ENCODE measurements at regions not wholly inside any gene's neighbourhood (a gene's known extent, or its start where the extent isn't known, plus 50 kb on each side); places are given as distances from the start of the nearest gene placed in this dataset.

- Histone ChIP-seq H3K9ac (ENCODE audit: low read length) (no peak overlapping the region), H3K27me3 (ENCODE audit: control insufficient read depth, insufficient read depth, low read length) (no peaks in the 10 kb centered on the region), H3K4me3 (ENCODE audit: low read length) (no peak overlapping the region), H3K4me1 (ENCODE audit: control insufficient read depth, insufficient read depth, low read length) (peaks cover 4% of the 10 kb centered on the region), H3K27ac (ENCODE audit: low read depth, low read length) (no peak overlapping the region), H3K36me3 (ENCODE audit: control insufficient read depth, insufficient read depth, low read length) (no peaks in the 10 kb centered on the region)
Observed at GRCh38 chr2:226217191-226217590, 582.4 kb downstream of the IRS1 start.

- H3K4me1 ChIP-seq (ENCODE audit: control insufficient read depth, insufficient read depth, low read length), result peaks cover 6% of the 10 kb centered on the region
- H3K36me3 ChIP-seq (ENCODE audit: control insufficient read depth, insufficient read depth, low read length), result no peaks in the 10 kb centered on the region
- H3K27me3 ChIP-seq (ENCODE audit: control insufficient read depth, insufficient read depth, low read length), result no peaks in the 10 kb centered on the region
- no peak overlapping the region for H3K9ac ChIP-seq (ENCODE audit: low read length)
- H3K4me3 ChIP-seq (ENCODE audit: low read length), result no peak overlapping the region
- no peak overlapping the region for H3K27ac ChIP-seq (ENCODE audit: low read depth, low read length)
Observed at GRCh38 chr2:226216575-226216974, 583.0 kb downstream of the IRS1 start.

GRCh38 chr2:226215902-226216503 lies 583.6 kb downstream of the IRS1 start:
- Histone ChIP-seq H3K4me3 (ENCODE audit: low read length) (no peak overlapping the region), H3K36me3 (ENCODE audit: control insufficient read depth, insufficient read depth, low read length) (no peaks in the 10 kb centered on the region), H3K4me1 (ENCODE audit: control insufficient read depth, insufficient read depth, low read length) (peaks cover 6% of the 10 kb centered on the region), H3K27me3 (ENCODE audit: control insufficient read depth, insufficient read depth, low read length) (no peaks in the 10 kb centered on the region), H3K27ac (ENCODE audit: low read depth, low read length) (no peak overlapping the region), H3K9ac (ENCODE audit: low read length) (no peak overlapping the region)

GRCh38 chr2:226213717-226214116 lies 585.9 kb downstream of the IRS1 start:
- Histone ChIP-seq H3K27ac (ENCODE audit: low read depth, low read length) (no peak overlapping the region), H3K27me3 (ENCODE audit: control insufficient read depth, insufficient read depth, low read length) (no peaks in the 10 kb centered on the region), H3K36me3 (ENCODE audit: control insufficient read depth, insufficient read depth, low read length) (no peaks in the 10 kb centered on the region), H3K4me3 (ENCODE audit: low read length) (no peak overlapping the region), H3K4me1 (ENCODE audit: control insufficient read depth, insufficient read depth, low read length) (peaks cover 6% of the 10 kb centered on the region), H3K9ac (ENCODE audit: low read length) (no peak overlapping the region)

GRCh38 chr2:226211439-226211838 lies 588.2 kb downstream of the IRS1 start:
- Histone ChIP-seq H3K9ac (ENCODE audit: low read length) (no peak overlapping the region), H3K36me3 (ENCODE audit: control insufficient read depth, insufficient read depth, low read length) (no peaks in the 10 kb centered on the region), H3K27me3 (ENCODE audit: control insufficient read depth, insufficient read depth, low read length) (no peaks in the 10 kb centered on the region), H3K4me3 (ENCODE audit: low read length) (no peak overlapping the region), H3K27ac (ENCODE audit: low read depth, low read length) (no peak overlapping the region), H3K4me1 (ENCODE audit: control insufficient read depth, insufficient read depth, low read length) (peaks cover 6% of the 10 kb centered on the region)

GRCh38 chr2:226208726-226209125 lies 590.9 kb downstream of the IRS1 start:
- Histone ChIP-seq H3K4me1 (ENCODE audit: control insufficient read depth, insufficient read depth, low read length) (peaks cover 6% of the 10 kb centered on the region), H3K27ac (ENCODE audit: low read depth, low read length) (no peak overlapping the region), H3K4me3 (ENCODE audit: low read length) (no peak overlapping the region), H3K9ac (ENCODE audit: low read length) (no peak overlapping the region), H3K27me3 (ENCODE audit: control insufficient read depth, insufficient read depth, low read length) (no peaks in the 10 kb centered on the region), H3K36me3 (ENCODE audit: control insufficient read depth, insufficient read depth, low read length) (no peaks in the 10 kb centered on the region)

GRCh38 chr2:226207671-226208070 lies 591.9 kb downstream of the IRS1 start:
- no peaks in the 10 kb centered on the region for H3K36me3 ChIP-seq (ENCODE audit: control insufficient read depth, insufficient read depth, low read length)
- H3K4me3 ChIP-seq (ENCODE audit: low read length), result no peak overlapping the region
- no peaks in the 10 kb centered on the region for H3K27me3 ChIP-seq (ENCODE audit: control insufficient read depth, insufficient read depth, low read length)
- no peak overlapping the region for H3K9ac ChIP-seq (ENCODE audit: low read length)
- H3K27ac ChIP-seq (ENCODE audit: low read depth, low read length), result no peak overlapping the region
- peaks cover 6% of the 10 kb centered on the region for H3K4me1 ChIP-seq (ENCODE audit: control insufficient read depth, insufficient read depth, low read length)

- Histone ChIP-seq H3K4me3 (ENCODE audit: low read length) (no peak overlapping the region), H3K36me3 (ENCODE audit: control insufficient read depth, insufficient read depth, low read length) (no peaks in the 10 kb centered on the region), H3K27ac (ENCODE audit: low read depth, low read length) (no peak overlapping the region)
Observed at GRCh38 chr2:226199555-226199954, 600.1 kb downstream of the IRS1 start.

GRCh38 chr2:226198956-226199355 lies 600.7 kb downstream of the IRS1 start:
- Histone ChIP-seq H3K4me3 (ENCODE audit: low read length) (no peak overlapping the region), H3K27me3 (ENCODE audit: control insufficient read depth, insufficient read depth, low read length) (no peaks in the 10 kb centered on the region), H3K36me3 (ENCODE audit: control insufficient read depth, insufficient read depth, low read length) (no peaks in the 10 kb centered on the region), H3K4me1 (ENCODE audit: control insufficient read depth, insufficient read depth, low read length) (no peaks in the 10 kb centered on the region), H3K9ac (ENCODE audit: low read length) (no peak overlapping the region), H3K27ac (ENCODE audit: low read depth, low read length) (no peak overlapping the region)

More at GRCh38 chr2:226199555-226199954, 600.1 kb downstream of the IRS1 start:
- H3K4me1 ChIP-seq (ENCODE audit: control insufficient read depth, insufficient read depth, low read length), result no peaks in the 10 kb centered on the region
- no peak overlapping the region for H3K9ac ChIP-seq (ENCODE audit: low read length)
- no peaks in the 10 kb centered on the region for H3K27me3 ChIP-seq (ENCODE audit: control insufficient read depth, insufficient read depth, low read length)

- Histone ChIP-seq H3K9ac (ENCODE audit: low read length) (no peak overlapping the region), H3K27ac (ENCODE audit: low read depth, low read length) (no peak overlapping the region), H3K27me3 (ENCODE audit: control insufficient read depth, insufficient read depth, low read length) (no peaks in the 10 kb centered on the region), H3K4me3 (ENCODE audit: low read length) (no peak overlapping the region), H3K4me1 (ENCODE audit: control insufficient read depth, insufficient read depth, low read length) (peaks cover 4% of the 10 kb centered on the region), H3K36me3 (ENCODE audit: control insufficient read depth, insufficient read depth, low read length) (no peaks in the 10 kb centered on the region)
Observed at GRCh38 chr2:226190479-226191252, 609.0 kb downstream of the IRS1 start.

GRCh38 chr2:226189061-226189460 lies 610.6 kb downstream of the IRS1 start:
- Histone ChIP-seq H3K4me3 (ENCODE audit: low read length) (no peak overlapping the region), H3K27ac (ENCODE audit: low read depth, low read length) (no peak overlapping the region), H3K4me1 (ENCODE audit: control insufficient read depth, insufficient read depth, low read length) (peaks cover 6% of the 10 kb centered on the region), H3K9ac (ENCODE audit: low read length) (no peak overlapping the region), H3K27me3 (ENCODE audit: control insufficient read depth, insufficient read depth, low read length) (no peaks in the 10 kb centered on the region), H3K36me3 (ENCODE audit: control insufficient read depth, insufficient read depth, low read length) (no peaks in the 10 kb centered on the region)

- Histone ChIP-seq H3K27me3 (ENCODE audit: control insufficient read depth, insufficient read depth, low read length) (no peaks in the 10 kb centered on the region), H3K4me1 (ENCODE audit: control insufficient read depth, insufficient read depth, low read length) (peaks cover 6% of the 10 kb centered on the region), H3K27ac (ENCODE audit: low read depth, low read length) (no peak overlapping the region)
Observed at GRCh38 chr2:226187616-226188015, 612.0 kb downstream of the IRS1 start.

GRCh38 chr2:226187156-226187555 lies 612.5 kb downstream of the IRS1 start:
- Histone ChIP-seq H3K4me1 (ENCODE audit: control insufficient read depth, insufficient read depth, low read length) (peaks cover 6% of the 10 kb centered on the region), H3K27ac (ENCODE audit: low read depth, low read length) (peak overlapping the region; percentile 23), H3K36me3 (ENCODE audit: control insufficient read depth, insufficient read depth, low read length) (no peaks in the 10 kb centered on the region), H3K27me3 (ENCODE audit: control insufficient read depth, insufficient read depth, low read length) (no peaks in the 10 kb centered on the region), H3K4me3 (ENCODE audit: low read length) (no peak overlapping the region), H3K9ac (ENCODE audit: low read length) (no peak overlapping the region)

More at GRCh38 chr2:226187616-226188015, 612.0 kb downstream of the IRS1 start:
- Histone ChIP-seq H3K36me3 (ENCODE audit: control insufficient read depth, insufficient read depth, low read length) (no peaks in the 10 kb centered on the region), H3K9ac (ENCODE audit: low read length) (no peak overlapping the region), H3K4me3 (ENCODE audit: low read length) (no peak overlapping the region)

Measured in rectal smooth muscle tissue (tissue), 1 donor.